Esophagus mucosa (tissue), 1 donor: ENCODE measurements at regions not wholly inside any gene's neighbourhood (a gene's known extent, or its start where the extent isn't known, plus 50 kb on each side); places are given as distances from the start of the nearest gene placed in this dataset.

ENCODE experiments used
- ATAC-seq: fragments of 200-7000 bp; cut with Tn5 transposase; one replicate; pipeline ENCODE4 v1.9.1; 2020
- donor health status: DM: yes; HTN: yes; CAD: no.

DNA sequence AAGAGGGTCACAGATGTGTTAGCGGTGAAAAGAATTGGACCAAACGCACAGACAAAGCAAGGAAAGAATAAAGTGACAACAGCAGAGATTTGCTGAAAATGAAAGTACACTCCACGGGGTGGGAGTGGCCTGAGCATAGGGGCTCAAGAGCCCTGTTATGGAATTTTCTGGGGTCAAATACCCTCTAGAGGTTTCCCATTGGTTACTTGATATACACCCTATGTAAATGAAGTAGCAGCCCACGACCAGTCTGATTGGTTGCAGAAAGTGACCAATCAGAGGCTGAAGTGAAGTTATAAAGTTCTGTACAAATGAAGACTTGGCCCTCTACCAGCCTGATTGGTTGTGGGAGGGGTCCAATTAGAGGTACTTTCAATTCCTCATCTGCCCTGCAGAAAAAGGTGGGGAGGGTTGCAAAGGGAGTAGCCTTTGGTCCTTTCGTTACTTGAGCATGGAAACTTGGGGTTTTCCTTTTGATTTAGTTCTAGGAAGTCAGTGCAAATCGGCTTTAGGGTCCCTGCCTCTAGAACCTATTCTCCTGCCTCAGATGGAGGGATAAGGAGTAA, 125.6 kb upstream of the PRPS1L1 start:
- no peak for ATAC-seq

- no peak for ATAC-seq
Measured at GRCh38 chr7:18154726-18155125, 127.1 kb upstream of the PRPS1L1 start.

- no peak for ATAC-seq
Measured at GRCh38 chr7:18157233-18157632, 129.6 kb upstream of the PRPS1L1 start.

GRCh38 chr7:18162657-18163056, 135.0 kb upstream of the PRPS1L1 start:
- no peak for ATAC-seq

DNA sequence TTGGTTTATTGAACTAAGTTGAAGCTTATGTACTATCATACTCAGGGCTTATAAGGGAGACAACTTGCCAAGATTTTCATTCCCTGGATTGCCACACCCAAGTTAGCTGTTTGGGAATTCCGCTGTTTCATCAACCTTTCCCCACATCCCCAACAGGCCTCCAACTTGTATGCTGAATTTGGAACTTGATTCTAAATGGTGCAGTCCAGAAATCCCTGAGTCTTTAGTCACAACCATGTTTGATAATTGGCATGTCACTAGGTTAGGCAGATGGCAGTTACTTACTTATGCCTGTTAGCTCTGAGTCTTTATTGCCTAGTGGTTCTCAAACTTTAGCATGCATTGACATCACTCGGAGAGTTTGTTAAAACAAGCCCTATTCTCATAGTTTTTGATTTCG, 135.4 kb upstream of the PRPS1L1 start:
- ATAC-seq, result no peak

DNA sequence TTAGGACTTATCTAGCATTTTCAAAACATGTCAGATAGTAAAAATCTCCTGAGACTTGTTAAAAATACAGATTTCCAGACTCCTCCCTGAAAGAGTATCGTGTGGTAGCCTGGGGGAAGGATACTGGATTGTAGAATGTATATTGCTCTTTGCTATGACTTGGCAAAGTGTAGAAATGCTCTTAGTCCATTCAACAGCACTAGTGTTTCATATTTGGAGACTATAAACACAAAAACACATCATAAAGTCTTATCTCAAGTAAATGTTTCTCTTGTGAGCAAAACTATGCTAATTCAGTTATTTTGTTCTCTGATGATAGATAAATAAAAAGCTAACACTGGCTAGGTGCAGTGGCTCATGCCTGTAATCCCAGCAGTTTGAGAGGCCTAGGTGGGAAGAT, 137.5 kb upstream of the PRPS1L1 start:
- no peak for ATAC-seq

- no peak for ATAC-seq
Measured at GRCh38 chr7:18166002-18166401, 138.4 kb upstream of the PRPS1L1 start.

DNA sequence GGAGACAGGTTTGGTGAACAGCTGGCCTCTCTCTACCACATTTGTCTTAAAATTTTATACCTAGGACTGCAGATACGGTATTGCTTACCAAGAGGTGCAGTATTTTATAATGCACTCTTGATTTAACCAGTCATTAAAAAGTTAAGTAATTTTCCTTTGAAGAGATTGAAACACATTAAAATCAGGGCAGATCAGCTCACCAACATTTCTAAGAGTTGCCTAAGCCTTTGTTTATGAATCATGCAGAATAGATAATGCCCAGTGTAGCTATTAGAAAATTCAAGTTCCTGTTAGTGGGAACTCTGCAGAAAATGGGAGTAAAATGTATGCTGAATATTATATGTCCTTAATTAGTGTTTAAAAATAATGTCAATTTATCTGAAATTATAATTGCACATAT, 140.2 kb upstream of the PRPS1L1 start:
- no peak for ATAC-seq

DNA sequence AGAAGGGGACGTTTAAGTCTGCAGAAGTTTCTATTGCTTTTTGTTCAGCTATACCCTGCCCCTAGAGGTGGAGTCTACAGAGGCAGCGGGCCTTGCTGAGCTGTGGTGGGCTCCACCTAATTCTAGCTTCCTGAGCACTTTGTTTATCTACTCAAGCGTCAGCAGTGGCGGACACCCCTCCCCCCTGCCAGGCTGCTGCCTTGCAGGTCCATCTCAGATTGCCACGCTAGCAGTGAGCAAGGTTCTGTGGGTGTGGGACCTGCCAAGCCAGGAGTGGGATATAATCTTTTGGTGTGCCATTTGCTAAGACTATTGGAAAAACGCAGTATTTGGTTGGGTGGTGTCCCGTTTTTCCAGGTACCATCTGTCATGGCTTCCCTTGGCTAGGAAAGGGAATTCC, 147.3 kb upstream of the PRPS1L1 start:
- ATAC-seq, result no peak

GRCh38 chr7:18175801-18176450, 148.3 kb upstream of the PRPS1L1 start:
- no peak for ATAC-seq

DNA sequence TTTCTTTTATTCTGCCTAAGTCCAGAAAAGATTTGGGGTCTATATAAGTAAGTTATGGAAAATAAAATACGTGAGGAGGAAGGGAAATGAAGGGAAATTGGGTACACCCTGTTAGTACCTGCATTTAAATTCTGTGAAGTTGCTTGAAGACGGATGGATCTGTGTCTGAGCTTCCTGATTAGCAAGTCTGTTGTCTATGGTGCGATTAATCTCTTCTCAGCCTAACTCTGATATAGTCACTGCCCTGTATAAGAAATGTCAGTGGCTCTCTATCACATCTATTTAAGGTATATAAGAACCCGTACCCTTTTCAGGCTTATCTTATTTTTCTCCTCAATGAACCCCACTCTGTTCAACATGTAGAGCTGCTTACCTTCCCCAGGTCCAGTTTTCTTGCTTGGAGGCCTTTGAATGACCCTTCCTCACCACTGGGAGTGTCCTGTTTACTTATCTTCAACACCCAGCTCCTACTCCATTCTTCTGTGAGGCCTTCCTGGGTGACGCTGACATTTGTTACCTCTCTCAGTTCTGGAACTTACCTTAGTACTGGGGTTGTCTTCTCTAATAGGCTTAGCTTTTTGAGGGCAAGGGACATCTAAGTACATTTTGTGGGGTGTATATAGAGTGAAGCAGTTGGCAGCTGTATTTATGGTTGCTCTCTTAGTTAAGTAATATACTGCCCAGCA, 149.6 kb upstream of the PRPS1L1 start:
- ATAC-seq, result no peak

DNA sequence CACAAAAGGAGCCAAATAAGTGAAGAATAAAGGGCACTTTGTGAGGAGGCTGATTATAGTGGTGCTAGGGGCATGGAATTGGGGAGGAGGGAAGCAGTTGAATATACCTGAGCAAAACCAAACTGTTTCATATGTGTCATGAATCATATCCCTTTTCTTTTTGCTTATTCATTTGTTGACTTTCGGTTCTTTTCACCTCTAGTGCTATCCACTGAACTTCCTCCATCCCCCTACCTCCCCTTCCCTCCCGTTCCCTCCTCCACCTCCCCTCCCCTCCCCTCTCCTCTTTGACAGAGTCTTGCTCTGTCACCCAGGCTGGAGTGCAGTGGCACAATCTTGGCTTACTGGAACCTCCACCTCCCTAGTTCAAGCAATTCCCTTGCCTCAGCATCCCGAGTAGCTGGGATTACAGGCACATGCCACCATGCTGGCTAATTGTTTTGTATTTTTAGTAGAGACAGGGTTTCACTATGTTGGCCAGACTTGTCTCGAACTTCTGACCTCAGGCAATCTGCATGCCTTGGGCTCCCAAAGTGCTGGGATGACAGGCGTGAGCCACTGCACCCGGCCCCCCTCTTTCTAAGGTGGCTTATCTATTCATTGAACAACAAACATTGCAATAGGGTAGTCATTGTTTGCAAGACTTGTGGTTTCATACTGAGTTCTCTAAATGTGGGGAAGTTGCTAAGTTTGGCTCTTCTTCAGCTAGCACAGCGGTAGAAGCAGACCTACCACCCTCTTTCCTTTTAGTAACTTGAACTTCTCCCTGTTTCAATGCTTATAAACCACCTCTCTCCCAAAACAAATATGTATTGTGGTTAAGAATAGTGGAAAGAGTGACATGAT, 150.4 kb upstream of the PRPS1L1 start:
- peak; percentile 51 for ATAC-seq

DNA sequence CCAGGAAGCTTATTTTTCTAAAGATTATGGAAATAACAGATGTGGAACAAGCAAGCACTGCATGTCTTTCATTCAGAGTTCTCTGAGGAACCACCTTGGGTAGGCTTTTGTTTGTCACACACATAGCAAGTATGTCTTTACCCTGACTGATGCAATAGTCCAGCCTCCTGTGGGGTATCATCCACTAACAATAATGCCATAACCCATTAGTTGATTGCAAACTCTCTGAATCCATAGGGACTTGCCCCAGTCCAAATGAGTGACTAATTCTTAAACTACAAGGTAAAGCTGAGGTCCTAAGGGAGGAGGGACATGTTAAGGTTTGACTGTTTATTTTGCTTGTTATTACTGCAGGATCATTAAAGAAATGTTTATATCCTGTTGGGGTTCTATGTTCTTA, 151.4 kb upstream of the PRPS1L1 start:
- ATAC-seq, result no peak

- no peak for ATAC-seq
Measured at GRCh38 chr7:18180685-18181084, 153.0 kb upstream of the PRPS1L1 start.

DNA sequence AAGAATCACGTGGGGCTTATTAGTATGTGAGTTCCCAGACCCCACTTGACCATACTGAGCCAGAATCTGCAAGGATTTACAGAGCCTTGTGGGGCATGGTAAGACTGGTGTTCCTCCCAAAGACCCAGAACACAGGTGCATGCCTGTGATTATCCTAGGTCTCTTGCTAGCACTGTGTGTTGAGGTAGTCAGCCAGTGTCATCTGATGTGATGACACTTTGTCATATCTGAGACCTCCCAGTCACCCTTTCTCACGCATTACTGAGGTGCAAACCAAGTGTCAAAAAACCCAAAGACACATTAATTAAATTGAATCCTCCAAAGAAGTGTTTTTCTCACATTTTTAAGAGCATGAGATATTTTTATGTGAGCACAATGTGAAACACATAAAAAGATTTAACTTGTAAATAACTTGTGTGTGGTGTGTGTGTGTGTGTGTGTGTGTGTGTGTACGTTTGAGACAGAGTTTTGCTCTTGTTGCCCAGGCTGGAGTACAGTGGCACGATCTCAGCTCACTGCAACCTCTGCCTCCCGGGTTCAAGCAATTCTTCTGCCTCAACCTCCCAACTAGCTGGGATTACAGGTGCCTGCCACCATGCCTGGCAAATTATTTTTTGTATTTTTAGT, 162.0 kb upstream of the PRPS1L1 start:
- ATAC-seq, result no peak

GRCh38 chr7:18191341-18191740, 163.7 kb upstream of the PRPS1L1 start:
- ATAC-seq, result no peak

GRCh38 chr7:18191862-18192625, 164.4 kb upstream of the PRPS1L1 start:
- ATAC-seq, result no peak

DNA sequence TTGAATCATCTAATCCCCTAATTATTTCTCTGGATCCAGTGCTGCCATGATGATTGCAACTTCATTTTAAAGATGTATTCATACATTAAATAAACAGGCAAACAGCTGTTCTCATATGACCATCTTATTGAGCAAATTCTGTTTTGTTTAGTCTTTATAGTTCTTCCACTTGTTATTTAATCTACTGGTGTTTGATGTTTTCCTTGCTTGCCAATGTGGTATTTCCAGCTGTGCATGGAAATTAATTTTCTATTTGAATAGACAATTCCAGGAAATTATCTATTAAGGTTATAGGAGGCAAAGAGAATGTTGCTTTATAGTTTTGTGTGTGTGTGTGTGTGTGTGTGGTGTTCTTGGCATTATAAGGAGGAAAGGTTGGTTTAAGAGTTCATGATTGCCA, 167.0 kb upstream of the PRPS1L1 start:
- no peak for ATAC-seq

GRCh38 chr7:18196638-18197037, 169.0 kb upstream of the PRPS1L1 start:
- ATAC-seq, result no peak

- ATAC-seq, result no peak
Measured at GRCh38 chr7:18198868-18199267, 171.2 kb upstream of the PRPS1L1 start.

GRCh38 chr7:18200266-18200665, 172.6 kb upstream of the PRPS1L1 start:
- ATAC-seq, result no peak

GRCh38 chr7:18200855-18201254, 173.2 kb upstream of the PRPS1L1 start:
- ATAC-seq, result no peak
